Esophagus (tissue), 2 donors: ENCODE measurements at regions not wholly inside any gene's neighbourhood (a gene's known extent, or its start where the extent isn't known, plus 50 kb on each side); places are given as distances from the start of the nearest gene placed in this dataset.

Experiments
- H3K27ac ChIP-seq, 2 donors: one replicate each; pipeline ENCODE4 v1.5.1; 2013; ENCODE audit warnings: low read depth in 2 of 2, mild to moderate bottlenecking in 2 of 2, inconsistent platforms in 1 of 2, low read length in 1 of 2, moderate library complexity in 1 of 2
- H3K27me3 ChIP-seq, 2 donors: one replicate each; pipeline ENCODE4 v1.6.1; 2013; ENCODE audit warnings: low read length in 2 of 2, control low read depth in 1 of 2, mild to moderate bottlenecking in 1 of 2; ENCODE audit not compliant: insufficient read depth in 2 of 2, control insufficient read depth in 1 of 2
- H3K36me3 ChIP-seq, 2 donors: one replicate each; pipeline ENCODE4 v1.6.1; 2013; ENCODE audit warnings: low read length in 1 of 2; ENCODE audit not compliant: control insufficient read depth in 2 of 2, insufficient read depth in 2 of 2
- H3K4me1 ChIP-seq, 2 donors: one replicate each; pipeline ENCODE4 v1.6.1; 2013; ENCODE audit warnings: low read length in 1 of 2; ENCODE audit not compliant: control insufficient read depth in 2 of 2, insufficient read depth in 2 of 2
- H3K4me3 ChIP-seq, 2 donors: one replicate each; pipeline ENCODE4 v1.5.1; 2013; ENCODE audit warnings: low read length in 2 of 2, mild to moderate bottlenecking in 2 of 2, low read depth in 1 of 2, moderate library complexity in 1 of 2
- H3K9me3 ChIP-seq, 2 donors: one replicate each; pipeline ENCODE4 v1.6.1; 2013; ENCODE audit warnings: mild to moderate bottlenecking in 2 of 2, low read depth in 1 of 2, low read length in 1 of 2, moderate library complexity in 1 of 2; ENCODE audit not compliant: control insufficient read depth in 2 of 2, insufficient read depth in 1 of 2
- WGBS, 2 donors: extraction: QIAGEN DNeasy Blood & Tissue Kit; methylation state at CpG; one replicate each; pipeline ENCODE4 v1.1.7; 2013; 5-methylcytosine and 5-hydroxymethylcytosine counted together
- donor health status: healthy with polysubstance abuse.
- donor health status: Bipolar disorder and iron deficiency.

- H3K9me3 ChIP-seq, result no peaks in the 10 kb centered on the region
- H3K4me3 ChIP-seq, result no peak overlapping the region
- no peaks in the 10 kb centered on the region for H3K27me3 ChIP-seq
- 91 to 98% methylated on average over 2 of the region's 2 CpGs for WGBS, 2 donors
- H3K27ac ChIP-seq, result no peak overlapping the region
- H3K36me3 ChIP-seq, result no peaks in the 10 kb centered on the region
- peaks cover 0 to 1% of the 10 kb centered on the region in 2 donors for H3K4me1 ChIP-seq
Measured at GRCh38 chr5:57700484-57700883, 217.9 kb upstream of the ACTBL2 start.

- H3K36me3 ChIP-seq, result no peaks in the 10 kb centered on the region
- no peaks in the 10 kb centered on the region for H3K27me3 ChIP-seq
- no peaks in the 10 kb centered on the region for H3K9me3 ChIP-seq
- no peak overlapping the region for H3K27ac ChIP-seq
- H3K4me1 ChIP-seq, result peaks cover 0 to 4% of the 10 kb centered on the region in 2 donors
- no peak overlapping the region for H3K4me3 ChIP-seq
- WGBS, 2 donors, result 92 to 97% methylated on average over 3 of the region's 3 CpGs
Measured at GRCh38 chr5:57700072-57700471, 217.5 kb upstream of the ACTBL2 start.

DNA sequence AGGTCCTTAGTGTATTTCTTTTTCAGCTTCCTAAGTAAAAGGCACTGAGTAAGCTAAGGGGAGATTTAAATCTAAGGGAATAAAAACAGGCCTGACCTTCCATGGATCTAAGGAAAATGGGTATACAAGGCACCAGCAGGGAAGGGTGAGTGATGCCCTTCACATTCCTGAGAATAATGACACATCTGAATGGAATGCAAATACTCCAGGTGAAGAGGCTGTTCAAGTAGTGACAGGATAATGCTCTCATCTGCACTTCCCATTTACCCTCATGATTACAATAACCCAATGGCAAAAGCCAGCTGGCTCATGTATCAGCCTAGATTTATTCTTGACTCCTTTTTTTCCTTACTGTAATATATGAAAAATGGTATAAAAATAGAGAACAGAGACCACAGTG, 216.2 kb upstream of the ACTBL2 start:
- no peaks in the 10 kb centered on the region for H3K36me3 ChIP-seq
- no peaks in the 10 kb centered on the region for H3K27me3 ChIP-seq
- no peaks in the 10 kb centered on the region for H3K9me3 ChIP-seq
- H3K4me3 ChIP-seq, result no peak overlapping the region
- peaks cover 0 to 4% of the 10 kb centered on the region in 2 donors for H3K4me1 ChIP-seq
- no peak overlapping the region for H3K27ac ChIP-seq

GRCh38 chr5:57698086-57698485, 215.5 kb upstream of the ACTBL2 start:
- Histone ChIP-seq H3K4me1 (peaks cover 0 to 5% of the 10 kb centered on the region in 2 donors), H3K27me3 (no peaks in the 10 kb centered on the region), H3K9me3 (no peaks in the 10 kb centered on the region), H3K36me3 (no peaks in the 10 kb centered on the region), H3K4me3 (no peak overlapping the region), H3K27ac (no peak overlapping the region)
- 87 to 88% methylated on average over 2 of the region's 2 CpGs for WGBS, 2 donors

- H3K4me1 ChIP-seq, result peaks cover 0 to 6% of the 10 kb centered on the region in 2 donors
- H3K27me3 ChIP-seq, result no peaks in the 10 kb centered on the region
- no peak overlapping the region for H3K27ac ChIP-seq
- WGBS, 2 donors, result 62 to 76% methylated on average over 4 of the region's 4 CpGs
- no peaks in the 10 kb centered on the region for H3K36me3 ChIP-seq
- no peak overlapping the region for H3K4me3 ChIP-seq
- H3K9me3 ChIP-seq, result no peaks in the 10 kb centered on the region
Measured at GRCh38 chr5:57696825-57697570, 214.4 kb upstream of the ACTBL2 start.

- Histone ChIP-seq H3K9me3 (no peaks in the 10 kb centered on the region), H3K27ac (no peak overlapping the region), H3K36me3 (no peaks in the 10 kb centered on the region), H3K4me3 (no peak overlapping the region), H3K27me3 (no peaks in the 10 kb centered on the region), H3K4me1 (peaks cover 0 to 6% of the 10 kb centered on the region in 2 donors)
- 61 to 66% methylated on average over 1 of the region's 1 CpG for WGBS, 2 donors
Measured at GRCh38 chr5:57696389-57696769, 213.8 kb upstream of the ACTBL2 start.

- H3K36me3 ChIP-seq, result no peaks in the 10 kb centered on the region
- H3K4me1 ChIP-seq, result peaks cover 0 to 6% of the 10 kb centered on the region in 2 donors
- peak overlapping the region; percentile 65 to 70 for H3K27ac ChIP-seq
- 66 to 67% methylated on average over 4 of the region's 4 CpGs for WGBS, 2 donors
- H3K4me3 ChIP-seq, result no peak overlapping the region
- H3K9me3 ChIP-seq, result no peaks in the 10 kb centered on the region
- no peaks in the 10 kb centered on the region for H3K27me3 ChIP-seq
Measured at GRCh38 chr5:57695706-57696388, 213.2 kb upstream of the ACTBL2 start.

GRCh38 chr5:57695179-57695578, 212.6 kb upstream of the ACTBL2 start:
- Histone ChIP-seq H3K36me3 (no peaks in the 10 kb centered on the region), H3K9me3 (no peaks in the 10 kb centered on the region), H3K4me3 (no peak overlapping the region), H3K27ac (peak overlapping the region; percentile 65 to 67), H3K4me1 (peaks cover 0 to 6% of the 10 kb centered on the region in 2 donors), H3K27me3 (no peaks in the 10 kb centered on the region)
- WGBS, 2 donors, result 57 to 62% methylated on average over 5 of the region's 5 CpGs

DNA sequence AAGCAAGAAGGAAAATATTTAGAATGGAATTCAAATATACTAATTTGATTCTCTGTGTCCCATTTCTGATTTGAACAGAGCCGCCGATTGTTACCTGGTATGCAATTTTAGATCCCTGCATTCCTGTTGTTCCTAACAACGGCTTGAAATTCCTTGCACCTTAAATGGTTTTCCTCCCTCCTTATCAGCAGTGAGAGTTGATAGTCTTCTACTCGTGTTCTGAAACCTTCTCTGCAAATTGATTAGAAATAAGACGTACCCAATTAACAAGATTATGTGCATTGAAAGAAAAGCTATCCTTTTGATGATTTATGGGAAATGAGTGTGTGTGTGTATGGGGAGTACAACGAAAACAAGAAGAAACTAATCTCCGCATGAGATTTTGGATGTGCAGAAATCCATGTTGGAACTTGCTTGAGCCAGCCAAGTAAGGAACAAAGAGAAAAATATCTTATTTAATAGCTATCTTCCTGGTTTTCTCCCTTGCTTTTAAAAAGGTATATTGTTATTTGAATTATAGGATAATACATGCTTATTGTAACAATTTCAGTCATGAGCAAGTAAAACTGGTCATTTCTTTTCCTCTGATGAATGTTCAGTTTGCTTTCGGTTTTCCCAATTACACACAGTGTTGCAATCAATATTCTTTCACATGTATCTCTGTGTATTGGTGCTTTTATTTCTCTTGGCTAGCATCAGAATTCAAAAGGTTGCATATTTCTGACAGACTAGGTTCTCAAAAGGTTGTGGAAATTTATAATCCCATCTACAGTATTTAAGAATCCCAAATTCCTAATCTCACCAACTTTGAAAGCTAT, 211.1 kb upstream of the ACTBL2 start:
- H3K4me3 ChIP-seq, result peak overlapping the region in 1 of 2 donors; percentile 13
- H3K36me3 ChIP-seq, result no peaks in the 10 kb centered on the region
- peak overlapping the region in 1 of 2 donors; percentile 66 for H3K27ac ChIP-seq
- peaks cover 0 to 6% of the 10 kb centered on the region in 2 donors for H3K4me1 ChIP-seq
- no peaks in the 10 kb centered on the region for H3K27me3 ChIP-seq
- no peaks in the 10 kb centered on the region for H3K9me3 ChIP-seq
- 52 to 62% methylated on average over 8 of the region's 8 CpGs for WGBS, 2 donors
